ENCODE measurements at regions not wholly inside any gene's neighbourhood (a gene's known extent, or its start where the extent isn't known, plus 50 kb on each side); places are given as distances from the start of the nearest gene placed in this dataset.

GRCh38 chr6:98212468-98212867 is 621.9 kb upstream of the POU3F2 start:
- no peak for DNase-seq

GRCh38 chr6:98215531-98215930 is 618.8 kb upstream of the POU3F2 start:
- DNase-seq: no peak

DNA sequence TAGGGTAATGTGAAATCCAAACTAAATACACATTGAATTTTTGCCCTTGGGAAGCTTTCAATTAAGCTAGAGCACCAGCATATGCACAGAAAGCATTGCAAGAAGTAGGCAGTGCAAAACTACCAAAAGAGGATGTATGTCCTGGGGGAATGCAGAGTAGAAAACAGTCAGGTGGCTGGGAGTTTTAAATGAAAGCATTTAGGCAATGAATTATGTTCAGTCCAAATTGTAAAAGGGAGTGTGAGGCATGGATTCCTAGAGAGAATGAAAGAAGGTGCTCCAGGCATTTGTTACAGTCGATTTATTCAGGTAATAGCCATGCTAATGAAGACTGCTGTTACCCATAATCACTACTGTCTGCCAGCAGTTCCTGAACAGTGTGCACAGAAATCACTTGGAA is 604.1 kb upstream of the POU3F2 start:
- no peak for DNase-seq

DNA sequence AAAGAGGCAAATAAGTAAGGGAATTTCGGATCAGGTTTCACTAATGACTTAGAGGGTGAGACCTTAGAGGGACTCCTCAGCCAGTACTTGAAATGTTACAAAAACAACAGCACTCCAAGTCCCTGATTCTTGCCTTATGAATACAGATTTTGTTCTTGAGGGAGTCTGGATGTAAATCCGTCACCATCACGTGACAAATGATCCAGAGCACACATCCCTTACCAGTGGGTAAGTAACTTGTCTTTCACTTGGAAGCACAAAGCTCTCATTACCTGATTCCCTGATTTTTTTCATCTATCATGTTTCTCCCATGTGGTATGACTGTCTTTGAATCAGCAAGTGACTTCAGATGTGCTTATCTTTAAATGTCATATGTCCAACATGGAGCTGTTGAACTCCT is 595.3 kb upstream of the POU3F2 start:
- no peak for DNase-seq

- DNase-seq: no peak
These were observed 592.7 kb upstream of the POU3F2 start for GRCh38 chr6:98241630-98242029.

DNA sequence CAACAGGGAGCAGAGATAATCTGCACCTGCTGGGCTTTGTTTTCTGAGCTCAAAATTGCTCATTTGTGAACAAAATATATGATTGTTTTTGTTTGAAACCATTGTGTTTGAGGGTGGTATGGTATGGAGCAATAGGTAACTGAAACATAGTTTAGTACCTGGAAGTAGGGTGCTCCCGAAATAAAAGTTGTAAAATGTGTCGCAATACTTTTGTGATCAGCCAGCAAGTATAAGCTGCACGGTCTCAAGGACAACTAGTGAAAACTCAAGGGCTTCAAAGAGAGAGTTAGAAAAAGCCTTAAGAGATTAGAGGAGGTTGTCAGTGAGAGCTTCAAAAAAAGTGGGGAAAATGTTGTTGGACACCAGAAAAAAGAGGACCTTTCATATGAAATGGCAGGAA is 579.8 kb upstream of the POU3F2 start:
- no peak for DNase-seq

- no peak for DNase-seq
These were observed 574.0 kb upstream of the POU3F2 start for GRCh38 chr6:98260382-98260781.

- no peak for DNase-seq
These were observed 562.3 kb upstream of the POU3F2 start for GRCh38 chr6:98272060-98272459.

- no peak for DNase-seq
These were observed 559.7 kb upstream of the POU3F2 start for GRCh38 chr6:98274691-98275090.

DNA sequence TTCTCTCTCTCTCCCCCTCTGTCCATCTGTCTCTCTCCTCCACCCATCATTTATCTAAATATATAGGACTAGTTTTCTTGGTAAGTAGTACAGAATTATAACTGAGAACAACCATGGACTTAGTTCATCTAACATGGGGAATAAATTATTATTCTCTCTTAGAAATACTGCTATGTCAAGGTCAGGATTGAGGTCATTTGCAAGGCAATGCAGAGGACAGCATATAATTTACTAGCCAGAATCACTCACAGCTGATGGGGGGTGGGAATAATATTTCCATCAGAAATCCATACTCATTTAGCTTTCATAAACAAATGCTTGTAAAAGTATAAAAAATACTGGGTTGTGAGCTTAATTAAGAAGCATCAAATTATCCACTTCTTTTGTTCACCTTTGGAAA is 553.9 kb upstream of the POU3F2 start:
- DNase-seq: no peak

GRCh38 chr6:98286620-98287019 is 547.8 kb upstream of the POU3F2 start:
- no peak for DNase-seq

DNA sequence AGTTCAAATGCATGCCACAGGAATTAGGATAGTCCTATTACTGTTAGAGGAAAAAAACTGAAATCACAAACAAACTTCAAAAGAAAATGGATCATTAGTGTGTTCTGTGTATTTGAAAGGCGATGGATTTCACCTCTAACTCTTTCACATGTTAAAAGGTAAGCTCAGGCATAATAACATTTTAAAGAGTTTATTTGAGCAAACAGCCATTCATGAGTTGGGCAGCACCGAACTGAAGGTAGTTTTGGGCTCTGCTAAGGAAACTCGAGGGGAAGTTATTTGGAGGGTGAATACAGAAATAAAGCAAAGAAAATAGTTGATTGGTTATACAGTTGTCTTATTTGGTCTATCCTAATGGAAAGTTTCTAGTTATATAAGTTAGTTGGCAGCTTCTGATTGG is 546.5 kb upstream of the POU3F2 start:
- DNase-seq: no peak

GRCh38 chr6:98292810-98293209 is 541.6 kb upstream of the POU3F2 start:
- no peak for DNase-seq

DNA sequence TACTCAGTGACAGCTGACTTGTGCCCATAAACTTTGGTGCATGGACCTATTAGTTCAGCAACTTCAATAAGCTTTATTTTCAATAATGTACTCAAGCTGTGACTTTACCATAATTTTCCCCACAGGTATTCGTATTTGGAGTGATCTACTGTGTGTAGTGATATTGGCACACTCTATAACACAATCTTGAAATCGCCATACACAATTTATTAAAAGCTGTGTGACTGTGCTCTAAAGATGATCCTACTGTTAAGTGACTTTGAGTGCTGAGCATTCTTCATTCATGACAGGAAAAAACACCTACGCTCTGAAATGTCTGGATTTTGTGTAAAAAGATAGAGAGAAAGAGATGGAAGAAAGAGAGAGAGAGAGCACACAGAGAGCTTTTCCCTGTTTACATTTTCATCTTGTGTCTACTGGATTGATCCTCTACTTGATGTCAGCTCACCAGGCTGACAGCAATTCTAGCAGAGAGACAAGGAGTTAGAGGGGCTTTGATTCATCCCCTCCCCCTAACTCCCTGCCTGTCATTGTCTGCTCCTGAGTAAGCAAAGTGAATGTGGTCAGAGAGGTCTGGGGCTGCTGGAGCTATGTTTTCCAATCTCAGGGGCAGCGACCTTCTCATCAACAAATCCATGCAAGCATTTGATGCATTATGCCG is 538.7 kb upstream of the POU3F2 start:
- DNase-seq: no peak

DNA sequence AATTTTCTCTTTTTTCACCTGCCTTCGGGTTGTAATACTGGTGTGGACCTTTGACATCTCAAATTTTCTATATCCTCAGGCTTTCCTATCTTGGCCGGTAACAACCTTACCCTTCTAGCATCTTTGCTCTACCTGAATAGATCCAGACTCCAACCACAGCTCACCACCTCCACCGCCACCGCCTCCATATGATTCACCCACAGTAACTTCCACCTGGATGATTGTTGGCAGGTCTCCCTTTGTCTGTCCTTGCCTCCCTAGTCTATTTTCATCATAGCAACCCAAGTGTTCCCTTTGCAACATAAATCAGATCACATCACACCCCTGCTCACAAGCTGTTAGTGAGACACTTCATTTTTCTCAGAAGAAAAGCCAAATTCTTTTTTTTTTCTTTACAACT is 525.8 kb upstream of the POU3F2 start:
- no peak for DNase-seq

GRCh38 chr6:98310443-98310842 is 523.9 kb upstream of the POU3F2 start:
- no peak for DNase-seq

DNA sequence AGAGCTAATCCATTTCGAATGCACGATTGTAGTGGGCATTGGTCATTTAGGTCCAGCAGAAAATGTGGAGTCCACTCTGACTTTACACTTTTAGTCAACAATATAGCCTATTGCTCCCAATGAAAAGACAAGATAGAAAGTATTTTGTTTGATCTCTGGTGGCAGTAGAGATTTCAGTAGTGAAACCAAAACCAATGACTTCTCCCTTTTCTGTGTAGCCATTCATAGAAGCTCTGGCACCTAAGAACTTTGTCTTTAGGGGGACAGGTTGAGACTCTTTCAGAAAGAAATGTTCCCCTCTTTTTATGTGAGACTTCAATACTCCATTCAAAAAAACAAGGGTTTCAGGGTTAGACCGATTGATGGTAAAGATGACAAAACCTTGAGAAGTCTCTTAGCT is 510.8 kb upstream of the POU3F2 start:
- DNase-seq: no peak

DNA sequence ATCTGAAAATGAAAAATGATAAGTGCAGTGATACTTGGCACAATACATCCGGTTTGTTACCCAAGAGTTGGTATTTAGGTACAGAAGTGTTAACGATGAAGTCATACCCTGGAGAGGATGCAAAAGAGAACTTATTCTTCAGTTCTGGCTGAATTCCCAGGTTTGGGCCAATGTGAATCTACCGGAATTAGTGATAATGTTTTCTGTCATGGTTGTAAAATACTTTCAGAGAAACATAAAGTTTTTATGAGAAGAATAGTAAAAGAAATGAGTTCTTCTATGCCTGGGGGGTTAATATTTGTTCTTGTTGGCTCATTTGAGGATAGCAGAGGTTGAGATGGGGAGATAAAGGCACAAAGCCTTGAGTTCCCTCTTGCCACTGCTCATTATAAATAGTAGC is 509.9 kb upstream of the POU3F2 start:
- no peak for DNase-seq

DNA sequence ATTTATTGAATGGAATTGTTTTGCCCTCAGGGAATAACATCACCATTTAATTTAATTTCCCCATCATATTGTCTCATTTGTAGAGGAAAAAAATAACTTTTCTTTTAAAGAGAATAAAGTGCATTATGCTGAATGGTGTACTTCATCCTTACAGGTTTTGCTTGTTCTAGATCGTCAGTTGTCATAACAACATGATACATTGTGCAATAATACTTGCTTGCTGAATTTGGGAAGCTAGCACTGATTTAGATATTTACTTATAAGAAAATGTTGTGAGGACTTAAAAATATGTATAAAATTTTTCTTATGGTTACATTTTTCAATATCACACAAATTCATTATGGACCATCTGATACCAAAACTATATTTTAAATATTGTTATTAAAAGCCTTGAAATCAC is 509.0 kb upstream of the POU3F2 start:
- DNase-seq: no peak

- DNase-seq: no peak
These were observed 501.1 kb upstream of the POU3F2 start for GRCh38 chr6:98333273-98333672.

- DNase-seq: no peak
These were observed 498.8 kb upstream of the POU3F2 start for GRCh38 chr6:98335594-98335993.

- no peak for DNase-seq
These were observed 494.9 kb upstream of the POU3F2 start for GRCh38 chr6:98339506-98339905.

GRCh38 chr6:98343004-98343403 is 491.4 kb upstream of the POU3F2 start:
- DNase-seq: no peak

DNA sequence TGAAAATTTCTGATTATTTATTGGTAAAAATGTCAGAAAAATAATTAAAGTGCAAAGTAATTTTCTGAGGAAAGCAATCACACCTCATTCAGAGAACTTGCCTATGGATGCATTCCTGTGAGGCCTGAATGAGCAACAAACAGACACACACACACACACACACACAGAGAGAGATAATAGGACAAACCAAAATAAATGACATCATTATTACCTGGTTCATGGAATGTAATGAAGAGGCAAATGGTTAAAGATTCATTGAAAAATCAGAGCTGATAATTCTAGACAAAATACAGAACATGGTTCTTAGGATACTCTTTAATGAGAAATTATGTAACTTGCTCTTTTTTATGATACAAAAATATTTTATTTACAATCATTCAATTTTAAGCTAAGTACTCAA is 490.6 kb upstream of the POU3F2 start:
- no peak for DNase-seq

- DNase-seq: no peak
These were observed 482.0 kb upstream of the POU3F2 start for GRCh38 chr6:98352348-98352747.

GRCh38 chr6:98358173-98358572 is 476.2 kb upstream of the POU3F2 start:
- DNase-seq: no peak

Data from T-helper 9 cell (primary cell).